NCI-H2196 treated with DMSO at 0.1 percent for 48 hours (cell line): ENCODE measurements at regions not wholly inside any gene's neighbourhood (a gene's known extent, or its start where the extent isn't known, plus 50 kb on each side); places are given as distances from the start of the nearest gene placed in this dataset.

ENCODE experiments used
- DNase-seq: peaks from one replicate; lab custom pipeline; 2025; ENCODE audit not compliant: unreplicated experiment; lab: John Stamatoyannopoulos, UW

DNA sequence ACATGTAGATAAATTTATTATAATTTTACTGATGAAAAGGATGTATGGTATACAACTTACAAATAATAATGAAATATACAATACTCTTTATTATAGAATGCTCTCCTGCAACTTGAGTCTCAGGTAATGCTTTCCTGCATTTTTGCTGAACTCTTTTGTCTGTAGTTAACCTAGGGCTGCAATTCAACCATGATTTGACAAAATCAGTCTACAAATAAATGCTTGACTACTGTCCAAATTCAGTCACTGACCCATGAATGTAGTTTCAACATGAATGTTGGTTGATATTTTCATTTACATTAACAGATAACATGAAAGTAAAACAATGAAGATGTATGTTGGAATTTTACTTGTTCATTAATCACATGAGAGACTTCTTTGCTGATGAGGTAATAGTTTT, 320.9 kb downstream of the ZSWIM6 start:
- DNase-seq, result no peak

DNA sequence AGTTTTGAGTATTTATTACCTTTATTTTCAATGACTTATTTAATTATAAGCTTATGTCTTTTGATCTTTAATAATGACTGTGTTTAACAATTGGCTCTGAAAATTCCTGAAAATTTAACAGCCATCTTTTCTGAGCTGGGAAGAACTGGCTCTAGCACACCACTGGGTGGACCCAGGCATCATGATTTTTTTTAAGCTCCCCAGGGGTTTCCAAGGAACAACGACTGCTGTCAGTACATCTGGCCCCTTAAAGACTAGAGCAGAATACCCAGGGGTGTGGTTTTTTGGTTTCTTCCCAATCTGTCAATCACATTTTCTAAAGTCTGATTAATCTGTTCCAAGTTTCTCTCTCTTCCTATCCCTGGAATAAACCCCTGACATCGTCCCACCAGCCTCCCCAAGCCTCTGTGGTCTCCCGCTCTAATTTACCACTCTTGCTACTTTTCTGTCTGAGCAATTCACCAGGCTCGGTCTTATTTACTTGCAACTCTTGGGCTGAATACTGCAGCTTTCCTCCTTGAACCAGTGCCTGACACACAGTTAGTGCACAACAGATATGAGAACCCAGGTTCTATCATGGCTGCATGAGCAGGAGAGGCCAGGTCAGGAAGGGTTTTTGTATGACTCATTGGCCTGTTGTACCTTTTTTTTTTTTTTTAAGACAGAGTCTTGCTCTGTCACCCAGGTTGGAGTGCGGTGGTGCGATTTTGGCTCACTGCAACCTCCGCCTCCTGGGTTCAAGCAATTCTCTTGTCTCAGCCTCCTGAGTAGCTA, 321.9 kb downstream of the ZSWIM6 start:
- DNase-seq, result no peak

DNA sequence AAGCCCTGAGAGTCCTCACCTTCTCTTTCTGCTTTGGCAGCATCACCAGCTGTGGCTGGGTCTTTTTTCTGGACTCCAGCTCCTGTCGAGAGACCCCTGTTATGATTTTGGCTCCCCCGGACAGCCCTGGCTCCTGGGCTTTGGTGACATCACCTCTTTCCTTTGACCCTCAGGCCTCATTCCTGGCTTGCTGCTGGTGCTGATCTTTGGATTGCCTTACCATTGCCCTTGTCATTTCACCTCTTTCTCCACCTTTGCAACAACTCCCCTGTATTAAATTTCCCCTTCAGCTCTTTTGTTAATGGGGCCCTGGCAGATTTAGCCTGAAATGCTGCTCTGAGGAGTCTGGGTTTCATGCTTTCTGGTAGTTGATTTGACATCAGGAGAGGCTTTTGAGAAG, 322.8 kb downstream of the ZSWIM6 start:
- DNase-seq, result no peak

DNA sequence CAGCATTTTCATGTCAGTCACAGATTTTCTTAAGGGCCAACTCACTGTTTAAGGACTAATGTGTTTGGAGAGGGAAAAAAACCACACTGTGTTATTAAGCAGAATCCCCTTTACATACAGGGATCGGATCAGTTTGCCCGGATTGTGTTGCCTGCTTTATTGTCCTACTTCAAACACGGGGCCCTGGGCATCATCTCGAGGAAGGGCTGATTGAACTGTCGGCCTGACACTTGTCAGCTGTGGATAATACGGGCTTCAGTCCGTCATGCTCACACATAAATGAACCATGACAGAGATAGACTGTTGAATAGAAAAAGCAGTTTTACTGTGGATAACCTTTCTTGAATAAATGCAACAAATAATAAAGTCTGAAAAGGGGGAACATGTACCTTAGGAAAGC, 325.0 kb downstream of the ZSWIM6 start:
- DNase-seq, result no peak

DNA sequence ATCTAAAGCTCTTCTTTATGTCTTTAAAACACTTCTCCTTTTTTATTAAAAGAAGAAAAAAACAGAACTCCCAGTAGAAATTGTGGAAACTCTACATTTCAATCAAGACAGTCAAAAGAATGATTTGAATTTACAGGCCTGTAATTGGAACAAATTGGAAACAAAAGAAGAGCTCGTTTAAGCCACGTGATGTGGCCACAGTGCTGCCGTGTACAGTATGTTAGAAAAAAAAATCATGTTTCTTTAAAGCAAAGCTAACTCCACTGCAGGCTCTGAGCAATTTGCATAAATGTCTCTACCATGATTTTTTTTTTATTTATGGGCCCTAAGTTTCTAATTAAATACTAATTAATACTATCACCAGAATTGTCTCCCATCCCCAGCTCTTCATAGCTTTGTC, 325.6 kb downstream of the ZSWIM6 start:
- DNase-seq, result no peak

- DNase-seq, result peak; percentile 5
Measured at GRCh38 chr5:61658592-61659008, 326.5 kb downstream of the ZSWIM6 start.

GRCh38 chr5:61659221-61659696, 327.2 kb downstream of the ZSWIM6 start:
- DNase-seq, result no peak

GRCh38 chr5:61662670-61663069, 330.6 kb downstream of the ZSWIM6 start:
- DNase-seq, result no peak

DNA sequence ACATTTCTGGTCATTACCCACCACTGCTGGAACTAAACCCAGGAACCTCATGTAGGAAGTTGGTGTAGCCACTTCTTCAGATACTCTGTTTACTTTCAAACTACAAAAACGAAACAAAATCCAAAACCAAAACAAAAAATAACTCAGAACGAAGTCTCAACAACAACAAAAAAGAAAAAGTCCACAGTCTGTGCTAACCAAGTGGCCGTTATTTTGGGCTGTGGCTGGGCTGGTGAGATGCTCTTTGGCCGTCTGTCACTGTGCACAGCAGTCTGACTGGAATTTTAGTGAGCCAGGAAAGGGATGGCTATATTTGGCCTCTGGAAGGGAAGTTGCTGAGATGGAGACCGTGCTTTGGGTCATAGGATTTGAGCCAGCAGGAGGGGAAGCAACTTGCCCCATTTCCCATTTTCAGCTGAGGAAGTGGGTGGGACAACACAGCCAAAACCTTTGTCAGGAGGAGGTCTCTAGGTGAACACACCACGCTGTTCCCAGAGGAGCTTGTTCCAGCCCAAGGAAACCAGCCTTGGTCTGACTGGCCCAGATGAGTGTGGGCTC, 334.1 kb downstream of the ZSWIM6 start:
- DNase-seq, result no peak

DNA sequence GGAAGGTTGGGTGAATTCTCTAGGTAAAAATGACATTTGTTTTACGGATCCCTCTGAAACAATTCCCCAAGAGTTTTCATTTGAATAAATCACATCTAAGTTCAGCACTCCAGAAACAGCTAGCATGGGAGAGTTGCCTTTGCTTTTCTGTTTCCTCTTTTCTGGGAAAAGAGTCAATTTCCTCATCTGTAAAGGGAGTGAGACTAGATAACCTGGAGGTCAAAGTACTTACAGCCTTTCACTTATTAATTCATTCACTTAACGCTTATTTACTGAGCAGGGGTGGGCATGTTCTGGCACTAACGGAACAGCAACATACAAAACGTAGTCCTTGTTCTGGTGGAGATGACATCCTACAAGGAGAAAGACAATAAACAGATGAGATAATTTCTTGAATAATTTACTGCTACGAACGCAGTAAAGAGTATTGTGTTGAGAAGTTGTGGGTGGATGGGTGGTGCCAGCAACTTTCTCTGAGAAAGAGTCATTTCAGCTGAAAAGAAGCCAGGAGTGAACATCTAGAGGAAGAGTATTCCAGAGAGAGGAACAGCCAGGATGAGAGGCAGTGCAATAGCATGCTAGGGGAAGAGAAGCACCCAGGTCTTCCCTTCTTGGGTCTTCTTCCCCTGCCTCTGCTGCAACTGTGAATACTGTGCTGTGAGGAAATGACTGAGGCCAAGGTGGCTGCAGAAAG, 335.6 kb downstream of the ZSWIM6 start:
- DNase-seq, result no peak

- DNase-seq, result no peak
Measured at GRCh38 chr5:61669531-61669930, 337.5 kb downstream of the ZSWIM6 start.

DNA sequence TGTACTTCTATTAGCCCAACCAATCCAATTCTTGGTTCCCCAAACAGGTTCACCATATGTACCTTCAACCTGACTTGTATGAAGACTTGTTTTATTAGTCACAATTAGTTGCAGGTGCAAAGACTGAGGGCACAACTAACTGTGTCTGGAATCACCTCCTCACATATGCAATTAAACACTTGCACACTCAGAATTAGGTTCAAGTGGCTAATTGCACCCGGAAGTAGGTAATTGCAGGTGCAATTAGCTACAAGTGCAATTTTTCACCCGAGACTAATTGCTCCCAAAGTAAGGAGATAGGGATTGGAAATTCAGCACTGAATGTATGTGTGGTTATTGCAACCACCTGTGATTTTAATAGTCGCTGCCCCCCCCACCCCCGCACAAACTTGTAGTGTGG, 338.9 kb downstream of the ZSWIM6 start:
- no peak for DNase-seq

DNA sequence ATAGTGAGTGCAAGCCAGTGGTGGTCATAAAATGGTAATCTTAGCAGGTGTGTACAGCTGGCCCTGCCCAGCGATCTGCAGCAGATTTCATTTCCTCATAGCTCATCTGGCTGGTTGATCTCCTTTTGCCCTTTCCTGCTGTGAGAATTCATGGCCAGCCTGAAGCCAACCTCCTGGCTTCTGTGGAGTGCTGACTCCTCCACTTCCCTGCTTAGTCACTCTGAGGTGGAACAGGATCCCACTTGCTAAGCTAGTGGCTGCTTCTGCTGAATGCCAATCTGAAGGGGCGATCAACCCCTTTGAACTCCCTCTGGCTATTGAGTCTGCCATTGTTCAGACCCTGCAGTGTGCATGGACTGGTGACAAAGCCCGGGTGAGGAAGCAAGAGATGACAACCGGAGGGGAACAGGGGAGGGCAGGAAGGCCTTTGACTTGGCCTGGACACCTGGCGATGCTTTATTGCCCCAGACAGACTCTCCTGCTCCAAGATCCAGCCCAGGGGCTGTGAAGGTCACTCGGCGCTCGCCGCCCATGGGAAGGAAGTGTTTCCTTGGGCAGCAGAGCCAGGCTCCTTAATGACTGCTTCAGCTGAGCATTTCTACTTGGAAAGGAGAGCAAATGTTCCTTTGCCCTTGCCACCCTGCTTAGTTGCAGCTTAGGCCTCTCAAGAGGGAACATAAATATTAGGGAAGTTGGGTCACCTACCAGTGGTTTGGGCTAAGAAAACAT, 341.1 kb downstream of the ZSWIM6 start:
- DNase-seq, result peak; percentile 19

DNA sequence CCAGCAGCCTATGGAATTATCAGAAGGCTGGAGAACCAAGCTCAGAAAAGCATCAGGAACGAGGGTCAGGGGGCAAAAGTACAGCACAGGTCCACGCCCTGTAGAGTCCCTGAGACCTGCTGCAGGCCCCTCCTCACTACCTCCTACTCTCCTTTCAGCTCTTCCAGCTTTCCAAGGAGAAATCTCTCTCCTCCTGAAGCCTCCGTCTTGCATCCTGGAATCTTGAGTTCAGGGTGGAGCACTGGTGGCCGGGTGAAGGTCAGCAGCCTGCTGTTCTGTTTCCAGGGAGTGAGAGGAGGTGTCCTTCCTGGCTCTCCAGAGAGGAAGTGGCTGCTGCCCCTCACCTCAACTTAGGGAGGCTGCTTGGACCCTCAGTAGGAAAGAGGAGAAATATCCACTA, 342.3 kb downstream of the ZSWIM6 start:
- DNase-seq, result no peak

GRCh38 chr5:61675015-61675692, 343.1 kb downstream of the ZSWIM6 start:
- DNase-seq, result no peak

- DNase-seq, result no peak
Measured at GRCh38 chr5:61677220-61677619, 345.2 kb downstream of the ZSWIM6 start.

DNA sequence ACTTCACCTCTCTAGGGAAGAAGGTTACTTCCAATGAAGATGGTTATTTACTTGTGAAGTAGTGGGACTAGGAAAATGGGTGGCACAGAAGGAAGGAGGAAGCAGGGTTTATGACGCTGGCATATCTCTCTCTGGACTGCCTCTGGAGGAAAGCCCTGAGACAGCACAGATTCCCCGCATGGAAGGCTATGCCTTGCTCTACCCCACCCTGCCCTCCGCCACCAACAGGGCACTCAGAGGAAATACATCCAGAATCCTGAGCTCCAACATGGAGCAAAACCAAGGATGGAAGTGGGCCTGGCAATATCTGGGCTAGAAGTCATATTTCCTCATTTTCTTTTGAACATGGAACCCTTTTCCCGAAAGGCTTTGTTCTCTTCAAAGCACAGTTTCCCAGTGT, 346.9 kb downstream of the ZSWIM6 start:
- no peak for DNase-seq

DNA sequence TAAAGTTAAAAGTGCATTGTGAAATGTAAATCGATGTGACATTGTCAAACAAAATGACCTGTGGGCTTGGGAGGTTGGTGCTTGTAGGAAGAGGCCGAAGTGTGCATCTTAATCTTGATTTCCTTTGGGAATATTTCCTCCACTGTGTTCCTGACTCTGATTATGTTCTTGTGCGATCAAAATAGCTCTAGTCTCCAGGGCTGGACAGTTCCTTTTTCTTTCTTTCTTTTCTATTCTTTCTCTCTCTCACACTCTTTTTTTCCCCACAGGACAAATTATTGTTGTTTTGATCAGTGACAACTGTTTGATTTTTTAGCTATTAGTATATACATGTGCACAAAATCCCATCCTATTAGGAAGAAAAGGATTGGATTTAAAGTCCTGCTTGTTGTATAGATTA, 347.5 kb downstream of the ZSWIM6 start:
- DNase-seq, result no peak

DNA sequence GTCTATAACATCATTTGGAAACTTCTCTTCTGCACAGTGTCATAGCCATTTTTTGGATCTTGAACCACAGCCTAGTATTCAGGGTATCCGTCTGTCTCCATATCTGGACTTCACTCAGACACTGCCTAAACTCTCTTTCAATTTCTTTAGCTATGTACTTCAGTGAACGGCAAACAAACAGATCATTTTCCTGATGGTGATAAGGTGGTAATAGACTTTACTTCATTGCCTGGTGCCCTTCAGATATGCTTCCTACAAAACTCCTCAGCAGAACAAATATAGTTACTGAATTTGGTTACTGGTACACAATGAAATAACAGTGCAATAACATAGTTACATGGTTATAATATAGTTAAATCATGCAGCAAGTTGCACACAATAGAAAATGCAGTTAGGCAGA, 348.2 kb downstream of the ZSWIM6 start:
- DNase-seq, result no peak

DNA sequence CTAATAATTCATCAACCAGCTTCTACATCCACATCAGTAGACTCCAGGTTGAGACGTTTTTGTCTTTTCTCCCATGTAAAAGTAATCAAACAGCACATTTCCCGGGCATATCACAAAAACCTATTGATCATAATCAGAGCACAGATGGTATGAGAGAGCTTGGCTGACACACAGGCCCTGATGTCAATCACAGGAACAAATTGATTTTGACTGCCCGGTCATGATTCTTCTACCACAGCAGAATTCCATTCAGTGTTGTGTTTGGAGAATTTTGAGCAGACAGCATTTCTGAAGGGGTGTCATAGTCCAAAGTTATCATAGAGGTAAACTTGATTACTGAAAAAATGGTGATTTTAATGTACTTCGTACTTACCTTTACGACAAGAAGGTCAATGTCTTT, 351.1 kb downstream of the ZSWIM6 start:
- no peak for DNase-seq

GRCh38 chr5:61683926-61684325, 351.9 kb downstream of the ZSWIM6 start:
- DNase-seq, result no peak
